WI38 (cell line): ENCODE measurements at regions not wholly inside any gene's neighbourhood (a gene's known extent, or its start where the extent isn't known, plus 50 kb on each side); places are given as distances from the start of the nearest gene placed in this dataset.

Experiments
- H3K4me3 ChIP-seq: 2 replicates; pipeline ENCODE4 v1.5.1; 2011; ENCODE audit warnings: low read depth, mild to moderate bottlenecking, control low read depth, low read length
- TF ChIP-seq, protein P1 (sequence below): IDR thresholded peaks from 2 replicates; pipeline ENCODE4 v1.5.1; 2012; ENCODE audit warnings: low read depth, mild to moderate bottlenecking, control low read depth, low read length

DNA sequence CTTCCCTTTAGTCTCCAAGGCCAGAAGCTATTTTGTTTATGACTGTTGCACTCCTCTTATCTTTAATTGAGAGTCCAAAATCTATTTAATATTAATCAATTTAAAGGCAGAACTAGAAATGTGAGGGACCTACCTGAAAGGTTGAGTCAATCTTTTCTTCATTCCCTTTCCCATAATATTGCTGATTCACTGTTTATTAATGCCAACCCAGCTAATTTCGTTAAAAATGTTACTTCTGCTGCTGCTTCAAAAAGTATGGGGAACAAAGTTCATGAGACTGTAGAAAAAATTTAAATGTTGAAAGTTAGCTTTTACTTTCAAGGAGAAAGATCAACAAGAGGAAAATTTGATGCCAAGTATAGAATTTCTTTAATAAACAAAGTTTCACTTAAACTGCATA lies 365.3 kb downstream of the TENT5A start:
- TF ChIP-seq, protein P1, sequence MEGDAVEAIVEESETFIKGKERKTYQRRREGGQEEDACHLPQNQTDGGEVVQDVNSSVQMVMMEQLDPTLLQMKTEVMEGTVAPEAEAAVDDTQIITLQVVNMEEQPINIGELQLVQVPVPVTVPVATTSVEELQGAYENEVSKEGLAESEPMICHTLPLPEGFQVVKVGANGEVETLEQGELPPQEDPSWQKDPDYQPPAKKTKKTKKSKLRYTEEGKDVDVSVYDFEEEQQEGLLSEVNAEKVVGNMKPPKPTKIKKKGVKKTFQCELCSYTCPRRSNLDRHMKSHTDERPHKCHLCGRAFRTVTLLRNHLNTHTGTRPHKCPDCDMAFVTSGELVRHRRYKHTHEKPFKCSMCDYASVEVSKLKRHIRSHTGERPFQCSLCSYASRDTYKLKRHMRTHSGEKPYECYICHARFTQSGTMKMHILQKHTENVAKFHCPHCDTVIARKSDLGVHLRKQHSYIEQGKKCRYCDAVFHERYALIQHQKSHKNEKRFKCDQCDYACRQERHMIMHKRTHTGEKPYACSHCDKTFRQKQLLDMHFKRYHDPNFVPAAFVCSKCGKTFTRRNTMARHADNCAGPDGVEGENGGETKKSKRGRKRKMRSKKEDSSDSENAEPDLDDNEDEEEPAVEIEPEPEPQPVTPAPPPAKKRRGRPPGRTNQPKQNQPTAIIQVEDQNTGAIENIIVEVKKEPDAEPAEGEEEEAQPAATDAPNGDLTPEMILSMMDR = no peak
- H3K4me3 ChIP-seq = no peak overlapping the region

DNA sequence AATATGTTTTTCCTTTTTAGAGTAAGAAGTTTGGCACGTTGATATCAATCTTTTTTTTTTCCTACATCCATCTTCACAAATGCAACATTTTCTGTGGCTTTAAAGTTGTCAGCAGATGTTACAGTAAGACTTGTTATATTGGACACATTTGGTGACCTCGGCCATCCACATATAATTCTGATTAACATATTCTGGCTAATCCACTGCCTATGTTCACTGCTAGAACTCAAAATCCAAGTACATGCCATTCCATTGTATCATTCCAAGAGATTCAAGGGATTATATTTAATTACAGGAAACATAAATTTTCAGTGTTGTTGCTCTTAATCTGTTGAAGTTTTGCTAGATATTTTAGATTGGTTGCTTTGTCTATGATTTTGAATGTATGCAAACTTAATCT lies 367.6 kb downstream of the TENT5A start:
- no peak overlapping the region for H3K4me3 ChIP-seq
- TF ChIP-seq, protein P1 = no peak

- no peak overlapping the region for H3K4me3 ChIP-seq
- TF ChIP-seq, protein P1 = no peak
Measured at GRCh38 chr6:81383472-81383871, 369.0 kb downstream of the TENT5A start.

DNA sequence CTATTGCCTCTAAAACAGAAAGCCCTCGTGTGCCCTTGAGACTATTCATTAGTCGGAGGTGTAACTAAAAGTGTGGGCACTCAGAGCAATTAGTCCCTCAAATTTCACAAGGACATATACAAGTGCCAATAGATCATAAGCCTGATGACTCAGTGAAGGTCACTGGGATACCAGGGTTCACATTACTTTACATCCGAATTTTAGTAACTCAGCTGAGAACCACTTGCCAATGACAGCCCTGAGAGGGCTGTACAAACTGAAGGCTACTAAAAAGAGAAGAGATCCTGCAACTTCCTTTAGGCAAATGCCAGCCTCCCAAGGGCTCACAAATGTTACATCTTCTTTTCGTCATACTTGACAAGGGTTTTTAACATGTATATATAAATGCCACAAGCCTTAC lies 369.6 kb downstream of the TENT5A start:
- H3K4me3 ChIP-seq = no peak overlapping the region
- TF ChIP-seq, protein P1 = no peak

DNA sequence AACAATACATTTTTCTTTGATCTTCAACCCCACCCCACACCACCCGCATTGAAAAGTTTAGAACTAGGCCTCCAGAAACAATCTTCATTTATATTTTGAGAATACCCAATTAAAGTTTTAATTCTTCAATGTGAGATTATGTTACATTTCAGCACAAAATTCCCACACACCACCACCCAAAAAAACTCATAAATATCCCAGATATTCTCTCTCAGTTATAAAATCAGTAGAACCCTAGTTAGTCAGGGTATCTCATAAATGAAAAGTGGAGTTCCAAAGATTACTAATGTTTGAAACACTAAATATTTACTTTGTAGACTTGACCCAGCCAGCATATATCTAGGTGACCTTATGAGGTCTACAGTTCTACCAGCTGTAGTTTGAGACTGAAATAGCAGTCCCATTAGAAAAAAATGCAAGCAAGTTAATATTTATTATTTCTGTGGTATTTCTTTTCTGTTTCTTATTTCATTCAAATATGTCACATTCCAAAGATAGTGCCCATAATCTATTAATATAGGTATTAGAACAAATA lies 371.0 kb downstream of the TENT5A start:
- TF ChIP-seq, protein P1 = no peak
- no peak overlapping the region for H3K4me3 ChIP-seq

DNA sequence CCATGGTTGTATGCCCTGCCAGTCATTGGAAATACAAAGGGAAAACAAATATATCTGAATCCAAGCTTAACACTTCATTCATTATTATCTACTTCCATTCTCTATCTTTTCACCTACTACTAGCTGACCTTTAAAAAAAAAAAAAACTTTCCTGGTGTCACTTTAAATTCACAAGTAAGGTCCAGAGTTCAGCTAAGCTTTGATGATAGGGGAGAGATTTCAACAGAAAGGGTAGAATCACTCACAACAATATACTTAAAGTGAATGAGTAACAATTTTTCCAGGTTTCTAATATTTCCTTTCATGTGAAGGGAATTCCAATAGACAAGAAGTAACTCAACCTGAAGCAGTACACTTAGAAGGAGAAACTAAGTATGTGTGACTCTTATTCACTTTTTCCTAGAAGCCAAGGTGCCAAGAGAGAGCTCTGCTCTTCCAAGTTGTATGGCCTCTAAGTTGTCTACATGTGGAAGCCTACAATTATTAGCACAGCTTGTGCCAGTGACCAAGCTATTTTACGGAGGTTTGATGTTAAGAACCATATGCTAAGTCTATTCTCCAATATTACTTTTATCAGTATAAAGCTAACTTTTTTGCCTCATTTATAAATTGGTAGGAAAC lies 371.7 kb downstream of the TENT5A start:
- H3K4me3 ChIP-seq = no peak overlapping the region
- TF ChIP-seq, protein P1 = no peak

GRCh38 chr6:81376745-81377144 lies 375.7 kb downstream of the TENT5A start:
- TF ChIP-seq, protein P1 = no peak
- H3K4me3 ChIP-seq = no peak overlapping the region
